ENCODE measurements at regions not wholly inside any gene's neighbourhood (a gene's known extent, or its start where the extent isn't known, plus 50 kb on each side); places are given as distances from the start of the nearest gene placed in this dataset.
"Not testable (repeated sequence)": the region's sequence is repeated elsewhere in the genome, so short reads cannot be mapped to it uniquely, and the experiment has no call there.

DNA sequence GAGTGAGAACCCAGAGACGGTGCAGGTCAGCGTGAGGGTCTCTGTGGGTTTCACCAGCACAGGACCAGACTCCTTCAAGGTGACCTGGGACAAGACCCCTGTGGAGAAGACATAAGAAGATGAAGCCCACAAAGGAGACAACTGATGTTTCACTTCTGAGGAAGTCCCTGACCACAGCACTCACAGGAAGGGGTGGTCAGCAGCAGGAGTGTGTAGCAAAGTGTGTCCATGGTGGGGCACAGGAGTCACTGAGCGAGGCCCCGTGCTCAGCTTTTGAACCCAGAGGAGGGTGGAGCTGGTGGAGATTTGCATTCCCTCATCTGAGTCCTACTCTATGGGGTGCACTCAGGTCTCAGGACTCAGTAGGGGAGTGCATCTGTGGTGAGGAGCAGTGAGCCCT, 775.2 kb downstream of the TMEM121 start:
- not testable (repeated sequence) for DNase-seq

GRCh38 chr14:106302661-106303060, 776.3 kb downstream of the TMEM121 start:
- DNase-seq, result no peak

- DNase-seq, result no peak
Measured at GRCh38 chr14:106304271-106304670, 777.9 kb downstream of the TMEM121 start.

DNA sequence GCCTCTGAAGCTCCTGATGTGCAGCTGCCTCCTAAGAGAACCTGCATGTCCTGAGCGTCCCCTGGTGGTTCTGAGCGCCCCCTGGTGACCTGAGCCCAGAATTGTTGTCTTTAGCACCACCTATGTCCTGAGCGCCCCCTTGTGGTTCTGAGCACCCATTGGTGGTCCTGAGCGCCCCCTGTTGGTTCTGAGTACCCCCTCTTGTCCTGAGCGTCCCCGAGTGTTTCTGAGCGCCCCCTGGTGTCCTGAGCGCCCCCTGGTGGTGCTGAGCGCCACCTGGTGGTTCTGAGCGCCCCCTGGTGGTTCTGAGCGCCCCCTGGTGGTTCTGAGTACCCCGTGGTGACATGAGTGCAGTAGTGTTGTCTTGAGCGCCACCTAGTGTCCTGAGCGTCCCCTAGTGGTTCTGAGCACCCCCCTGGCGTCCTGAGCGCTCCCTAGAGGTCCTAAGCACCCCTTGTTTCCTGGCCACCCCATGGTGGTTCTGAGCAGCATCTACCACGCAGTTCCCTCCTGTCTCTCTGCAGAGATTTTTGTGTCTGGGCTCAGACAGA, 782.5 kb downstream of the TMEM121 start:
- DNase-seq, result no peak

DNA sequence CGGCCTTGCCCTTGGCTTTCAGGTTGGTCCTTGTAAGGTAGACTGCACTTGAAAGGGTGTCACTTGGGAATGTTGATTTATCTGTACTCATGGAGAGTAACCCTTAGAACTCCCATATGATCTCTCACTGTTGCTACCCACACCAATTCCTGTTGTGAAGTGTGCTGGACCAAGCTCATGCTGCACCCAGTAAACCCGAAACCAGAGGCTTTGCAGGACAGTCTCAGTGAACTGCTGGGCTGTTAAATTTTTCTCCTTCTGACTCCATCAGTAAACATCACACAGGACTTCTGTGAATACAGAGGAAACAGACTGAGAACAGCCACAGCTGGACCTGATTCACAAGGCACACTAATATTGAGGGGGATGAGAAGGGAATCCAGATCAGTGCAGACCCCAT, 783.0 kb downstream of the TMEM121 start:
- no peak for DNase-seq

DNA sequence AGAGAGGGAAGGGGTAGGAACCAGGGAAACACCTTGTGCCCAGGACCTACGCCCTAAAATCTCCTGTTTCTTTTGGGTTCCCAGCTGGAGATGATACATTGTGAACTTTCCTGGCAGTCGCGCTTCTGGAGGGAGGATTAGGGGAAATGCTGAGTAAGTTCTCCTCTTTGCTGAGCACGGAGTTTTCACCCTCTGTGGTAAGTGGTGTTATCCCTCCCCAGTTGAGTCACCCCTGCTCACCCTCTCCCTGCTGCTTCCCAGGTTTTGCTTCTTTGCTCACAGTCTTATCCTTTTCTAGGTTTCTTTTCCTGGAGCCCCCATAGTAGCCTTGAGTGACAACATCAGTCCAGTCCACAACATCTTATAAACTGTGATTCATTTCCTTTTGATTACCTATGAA, 789.1 kb downstream of the TMEM121 start:
- no peak for DNase-seq

- no peak for DNase-seq
Measured at GRCh38 chr14:106317593-106317992, 791.2 kb downstream of the TMEM121 start.

- DNase-seq, result no peak
Measured at GRCh38 chr14:106318700-106319099, 792.3 kb downstream of the TMEM121 start.

DNA sequence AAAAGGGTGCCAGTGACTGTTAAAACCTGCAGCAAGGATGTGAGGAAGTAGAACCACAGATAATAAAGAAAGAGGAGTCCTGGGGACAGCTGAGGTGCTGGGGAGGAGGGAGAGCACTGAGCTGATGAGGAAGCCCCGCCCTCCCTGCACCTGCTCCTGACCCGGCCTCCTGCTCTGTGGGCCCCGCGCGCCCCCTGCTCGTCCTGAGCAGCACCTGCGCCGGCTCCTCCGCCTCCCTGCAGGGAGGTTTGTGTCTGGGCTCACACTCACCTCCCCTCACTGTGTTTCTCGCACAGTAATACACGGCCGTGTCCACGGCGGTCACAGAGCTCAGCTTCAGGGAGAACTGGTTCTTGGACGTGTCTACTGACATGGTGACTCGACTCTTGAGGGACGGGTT, 797.6 kb downstream of the TMEM121 start:
- DNase-seq, result not testable (repeated sequence)

DNA sequence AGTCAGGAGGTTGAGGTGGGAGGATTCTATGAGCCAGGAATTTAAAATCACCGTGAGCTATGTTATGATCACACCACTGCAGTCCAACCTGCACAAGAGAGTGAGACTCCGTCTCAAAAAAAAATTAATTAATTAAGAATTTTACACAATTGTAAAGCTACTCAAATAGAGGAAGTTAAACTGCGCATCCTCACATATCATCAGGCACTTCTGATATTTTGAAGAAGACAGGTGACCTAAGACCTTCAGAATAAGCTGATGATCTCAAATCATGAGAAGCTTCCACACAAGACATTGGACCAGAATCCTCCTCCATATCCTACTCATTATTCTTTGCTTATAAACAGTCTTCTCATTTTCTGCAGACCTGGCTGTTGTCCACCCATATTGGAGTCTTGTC, 800.9 kb downstream of the TMEM121 start:
- no peak for DNase-seq

DNA sequence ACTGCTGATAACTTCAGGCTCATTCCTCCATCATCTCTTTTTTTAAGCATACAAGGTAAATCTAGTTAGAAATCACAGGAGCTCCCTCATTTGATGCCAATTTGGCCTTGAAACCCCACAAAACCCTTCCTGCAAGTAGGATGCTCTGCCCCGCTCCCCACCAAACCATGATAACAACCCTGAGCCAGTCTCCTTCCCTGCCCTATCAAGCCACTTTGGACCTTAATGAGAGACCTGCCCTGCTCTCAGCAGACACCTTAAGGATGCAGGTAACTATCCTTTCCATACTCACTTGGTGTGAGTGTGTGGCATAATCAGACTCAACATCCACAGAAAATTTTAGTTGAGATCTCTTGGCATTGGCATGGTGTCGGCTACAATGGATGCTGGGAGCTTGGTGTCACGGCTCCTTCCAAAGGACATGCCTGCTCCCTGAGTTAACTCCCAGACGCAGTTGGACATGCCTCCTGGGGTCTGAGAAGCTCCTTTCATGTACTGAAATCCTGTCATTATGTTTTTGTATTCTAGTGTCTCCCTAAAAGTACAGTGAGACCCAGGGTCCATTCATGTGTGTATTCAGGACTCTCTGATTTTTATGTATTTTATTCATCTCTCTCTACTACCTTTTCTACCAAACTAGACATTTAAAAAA, 801.4 kb downstream of the TMEM121 start:
- not testable (repeated sequence) for DNase-seq

DNA sequence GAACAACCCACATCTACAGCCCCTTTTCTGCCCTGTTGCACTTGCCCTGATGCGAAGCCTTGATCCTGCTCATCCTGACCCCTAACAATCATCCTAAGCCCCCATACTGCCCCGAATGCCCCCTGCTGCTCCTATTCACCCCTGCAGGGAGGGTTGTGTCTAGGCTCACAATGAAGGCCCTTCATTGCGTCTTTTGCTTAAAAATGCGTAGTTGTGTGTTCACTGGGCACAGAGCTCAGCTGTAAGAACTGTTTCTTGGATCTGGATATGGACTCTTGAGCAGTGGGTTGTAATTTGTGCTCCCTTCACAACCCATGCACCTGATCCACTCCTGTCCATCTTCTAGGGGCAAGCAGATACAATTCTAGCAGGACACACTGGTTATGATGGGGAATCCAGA, 802.9 kb downstream of the TMEM121 start:
- DNase-seq, result not testable (repeated sequence)

DNA sequence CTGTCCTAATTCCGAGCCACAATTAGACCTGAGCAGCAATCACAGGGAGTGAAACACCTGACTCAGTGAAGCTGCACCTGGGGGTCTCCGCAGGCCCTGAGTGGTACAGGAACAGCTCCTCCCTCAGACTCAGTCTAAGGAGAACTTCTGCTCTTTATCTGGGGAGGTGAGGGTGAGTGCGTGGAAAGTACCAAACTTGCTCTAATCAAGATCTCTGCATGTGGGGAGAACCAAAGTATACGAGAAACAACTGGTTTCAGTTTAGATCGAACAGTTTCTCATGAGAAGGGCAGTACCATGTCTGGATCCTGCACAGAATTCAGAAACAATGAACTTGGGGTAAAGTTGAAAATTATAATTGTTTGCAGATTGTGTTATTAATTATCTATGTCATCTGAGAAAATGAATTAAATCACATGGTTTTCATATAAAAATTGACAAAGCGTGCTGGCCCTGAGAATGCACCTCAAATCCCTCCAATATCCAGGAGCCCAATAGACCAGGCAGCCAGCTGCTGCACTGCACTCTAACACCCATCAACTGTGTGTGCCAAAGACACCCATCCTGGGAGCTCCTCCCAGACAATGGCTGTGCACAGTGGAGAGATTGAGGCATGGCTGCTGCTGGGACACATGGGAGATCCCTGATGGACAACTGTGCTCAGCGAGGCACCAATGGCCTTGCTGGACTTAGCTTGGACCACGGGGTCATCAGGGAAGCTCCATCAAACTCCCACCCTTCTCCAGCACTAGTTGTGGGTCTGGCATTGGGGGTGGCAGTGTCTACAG, 803.8 kb downstream of the TMEM121 start:
- not testable (repeated sequence) for DNase-seq

DNA sequence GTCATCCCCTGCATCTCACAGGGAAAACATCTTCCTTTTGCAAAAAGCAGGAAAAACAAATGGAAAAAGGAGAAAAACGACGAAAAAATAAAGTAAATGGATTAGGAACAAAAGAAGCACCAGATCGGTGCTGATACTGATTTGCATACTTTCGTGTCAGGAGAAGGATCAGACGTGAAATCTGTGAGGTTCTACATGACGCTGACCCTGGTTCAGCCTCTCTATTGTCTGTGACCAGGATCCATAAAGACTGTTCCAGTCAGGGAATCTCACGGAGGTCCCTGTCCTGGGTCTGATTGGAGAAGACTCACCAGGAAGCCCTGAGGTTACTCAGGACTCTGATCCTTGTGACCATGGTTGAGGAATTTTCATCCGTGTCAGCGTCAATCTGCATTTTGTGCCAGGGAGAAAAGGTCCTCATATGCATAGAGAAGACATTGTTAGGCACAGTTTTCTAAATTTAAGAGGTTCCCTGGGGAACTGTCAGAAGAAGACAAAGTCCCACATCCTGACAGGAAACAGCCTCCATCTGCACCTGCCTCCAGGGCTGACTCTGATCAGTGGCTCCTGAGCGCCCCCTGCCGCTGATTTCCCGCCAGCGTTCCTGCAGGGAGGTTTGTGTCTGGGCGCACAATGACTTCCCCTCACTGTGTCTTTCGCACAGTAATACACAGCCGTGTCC, 808.2 kb downstream of the TMEM121 start:
- not testable (repeated sequence) for DNase-seq

- DNase-seq, result not testable (repeated sequence)
Measured at GRCh38 chr14:106335110-106335429, 808.7 kb downstream of the TMEM121 start.

DNA sequence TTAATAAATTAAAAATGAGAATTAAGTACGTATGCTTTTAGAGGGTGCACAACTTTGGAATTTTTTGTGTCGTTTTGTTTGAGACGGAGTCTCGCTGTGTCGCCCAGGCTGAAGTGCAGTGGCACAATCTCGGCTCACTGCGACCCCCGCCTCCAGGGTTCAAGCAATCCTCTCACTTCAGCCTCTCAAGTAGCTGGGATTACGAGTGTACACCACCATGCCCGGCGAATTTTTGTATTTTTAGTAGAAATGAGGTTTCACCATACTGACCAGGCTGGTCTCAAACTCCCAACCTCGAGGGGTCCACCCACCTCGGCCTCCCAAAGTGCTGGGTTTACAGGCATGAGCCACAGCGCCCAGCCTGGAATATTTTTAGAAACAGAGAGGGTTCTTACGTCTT, 812.4 kb downstream of the TMEM121 start:
- not testable (repeated sequence) for DNase-seq

DNA sequence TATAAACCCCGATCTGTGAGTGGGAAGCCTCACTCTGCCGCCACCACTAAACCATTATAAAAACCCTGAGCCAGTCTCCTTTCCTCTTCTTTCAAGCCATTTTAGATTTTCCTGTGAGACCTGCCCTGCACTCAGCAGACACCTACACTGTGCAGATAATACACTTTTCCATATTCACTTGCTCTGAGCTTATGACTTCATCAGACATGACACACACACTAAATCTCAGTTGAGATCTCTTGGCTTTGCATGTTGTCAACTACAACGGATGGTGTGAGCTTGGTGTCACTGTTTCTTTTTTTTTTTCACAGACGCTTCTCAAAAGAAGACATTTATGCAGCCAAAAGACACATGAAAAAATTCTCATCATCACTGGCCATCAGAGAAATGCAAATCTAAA, 814.3 kb downstream of the TMEM121 start:
- DNase-seq, result not testable (repeated sequence)

- not testable (repeated sequence) for DNase-seq
Measured at GRCh38 chr14:106341161-106341560, 814.8 kb downstream of the TMEM121 start.

DNA sequence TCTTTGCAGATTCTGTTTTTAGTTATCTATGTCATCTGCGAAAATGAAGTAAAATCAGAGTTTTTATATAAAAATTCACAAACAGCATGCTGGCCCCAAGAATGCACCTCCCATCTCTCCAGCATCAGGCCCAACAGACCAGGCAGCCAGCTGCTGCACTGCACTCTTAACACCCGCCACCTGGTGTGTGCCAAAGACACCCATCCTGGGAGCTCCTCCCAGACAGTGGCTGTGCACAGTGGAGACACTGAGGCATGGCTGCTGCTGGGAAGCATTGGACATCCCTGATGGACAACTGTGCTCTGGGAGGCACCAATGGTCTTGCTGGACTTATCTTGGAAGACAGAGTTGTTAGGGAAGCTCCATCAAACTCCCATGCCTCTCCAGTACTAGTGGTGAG, 817.2 kb downstream of the TMEM121 start:
- no peak for DNase-seq

GRCh38 chr14:106344065-106344614, 817.8 kb downstream of the TMEM121 start:
- DNase-seq, result not testable (repeated sequence)

DNA sequence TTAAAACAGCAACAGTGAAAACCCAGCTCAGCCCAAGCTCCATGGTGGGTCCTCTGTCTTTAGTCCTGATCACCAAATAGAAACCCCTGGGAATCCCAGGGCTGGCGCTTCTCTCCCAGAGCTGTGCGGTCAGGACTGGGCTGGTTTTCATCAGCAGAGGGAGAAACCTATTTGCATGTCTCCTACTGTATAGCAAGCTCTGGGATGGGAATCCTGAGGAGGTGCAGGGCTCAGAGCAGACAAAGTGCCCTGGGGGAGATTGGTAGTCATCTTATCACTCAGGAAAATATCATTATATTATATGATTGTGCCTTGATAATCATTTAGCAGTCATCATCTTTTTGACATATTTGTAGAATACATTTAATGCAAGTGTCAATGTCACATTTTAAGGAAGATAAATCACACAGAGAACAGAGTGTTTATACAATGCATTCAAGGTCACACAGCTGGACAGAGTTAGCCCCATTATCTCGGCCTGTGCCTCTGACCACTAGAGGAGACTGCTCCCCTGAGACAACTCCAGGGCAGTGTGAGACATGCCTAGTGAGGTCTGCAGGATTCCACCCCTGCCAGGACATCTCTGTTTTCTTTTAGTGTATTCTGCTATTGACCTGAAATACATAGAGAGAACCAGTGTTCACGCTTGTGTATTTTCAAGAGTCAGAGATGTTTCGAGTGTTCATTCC, 818.6 kb downstream of the TMEM121 start:
- not testable (repeated sequence) for DNase-seq

DNA sequence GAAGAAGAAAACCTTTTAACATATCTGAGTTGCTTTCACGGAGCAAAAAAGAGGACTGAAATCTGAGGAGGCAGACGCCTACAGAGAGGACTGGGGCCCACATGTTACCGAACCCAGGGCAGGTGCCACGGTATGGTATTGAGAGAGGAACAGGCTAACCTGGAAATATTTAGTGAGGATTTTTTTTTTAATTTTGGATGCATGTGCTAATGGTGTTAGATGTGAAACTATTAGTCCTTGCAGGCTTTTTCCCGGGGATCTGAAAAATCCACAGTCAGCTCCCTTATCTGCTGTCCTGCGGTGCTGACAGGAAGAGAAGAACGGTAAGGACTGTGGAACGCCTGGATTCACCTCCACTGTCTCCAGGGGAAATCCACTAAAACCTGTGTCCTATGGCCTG, 819.7 kb downstream of the TMEM121 start:
- DNase-seq, result no peak

All from NCI-H2171 (cell line).